ENCODE measurements at regions not wholly inside any gene's neighbourhood (a gene's known extent, or its start where the extent isn't known, plus 50 kb on each side); places are given as distances from the start of the nearest gene placed in this dataset.
"Not testable (repeated sequence)": the region's sequence is repeated elsewhere in the genome, so short reads cannot be mapped to it uniquely, and the experiment has no call there.

GRCh38 chr13:78129823-78130222 lies 211.2 kb upstream of the EDNRB start:
- no peak overlapping the region for H3K4me3 ChIP-seq (ENCODE audit: low read depth, low read length)
- DNase-seq (ENCODE audit: low read depth), result no peak
- TF ChIP-seq CTCF (IDR thresholded peaks at IDR 0.05; ENCODE audit: control insufficient read depth, extremely low read depth, insufficient read depth), result no peak

- H3K4me3 ChIP-seq (ENCODE audit: low read depth, low read length), result no peak overlapping the region
- TF ChIP-seq CTCF (IDR thresholded peaks at IDR 0.05; ENCODE audit: control insufficient read depth, extremely low read depth, insufficient read depth), result no peak
- DNase-seq (ENCODE audit: low read depth), result no peak
Measured at GRCh38 chr13:78129359-78129758, 210.7 kb upstream of the EDNRB start.

- peak; percentile 69 for TF ChIP-seq CTCF (IDR thresholded peaks at IDR 0.05; ENCODE audit: control insufficient read depth, extremely low read depth, insufficient read depth)
- H3K4me3 ChIP-seq (ENCODE audit: low read depth, low read length), result no peak overlapping the region
- DNase-seq (ENCODE audit: low read depth), result peak; percentile 11
Measured at GRCh38 chr13:78121459-78122348, 203.1 kb upstream of the EDNRB start.

GRCh38 chr13:78121001-78121400 lies 202.4 kb upstream of the EDNRB start:
- H3K4me3 ChIP-seq (ENCODE audit: low read depth, low read length), result no peak overlapping the region
- TF ChIP-seq CTCF (IDR thresholded peaks at IDR 0.05; ENCODE audit: control insufficient read depth, extremely low read depth, insufficient read depth), result no peak
- no peak for DNase-seq (ENCODE audit: low read depth)

- DNase-seq (ENCODE audit: low read depth); H3K4me3 ChIP-seq (ENCODE audit: low read depth, low read length): not testable (repeated sequence)
Measured at GRCh38 chr13:78120144-78120543, 201.5 kb upstream of the EDNRB start.

GRCh38 chr13:78117070-78117469 lies 198.4 kb upstream of the EDNRB start:
- H3K4me3 ChIP-seq (ENCODE audit: low read depth, low read length); DNase-seq (ENCODE audit: low read depth): not testable (repeated sequence)

- no peak for TF ChIP-seq CTCF (IDR thresholded peaks at IDR 0.05; ENCODE audit: control insufficient read depth, extremely low read depth, insufficient read depth)
- DNase-seq (ENCODE audit: low read depth), result no peak
Measured at GRCh38 chr13:78105656-78106055, 187.0 kb upstream of the EDNRB start.

GRCh38 chr13:78103936-78104335 lies 185.3 kb upstream of the EDNRB start:
- H3K4me3 ChIP-seq (ENCODE audit: low read depth, low read length), result no peak overlapping the region
- no peak for TF ChIP-seq CTCF (IDR thresholded peaks at IDR 0.05; ENCODE audit: control insufficient read depth, extremely low read depth, insufficient read depth)
- no peak for DNase-seq (ENCODE audit: low read depth)

More at GRCh38 chr13:78105656-78106055, 187.0 kb upstream of the EDNRB start:
- no peak overlapping the region for H3K4me3 ChIP-seq (ENCODE audit: low read depth, low read length)

Measured in LNCaP clone FGC (cell line).